HCT116 (cell line): ENCODE measurements at regions not wholly inside any gene's neighbourhood (a gene's known extent, or its start where the extent isn't known, plus 50 kb on each side); places are given as distances from the start of the nearest gene placed in this dataset.

Source experiments
- ATAC-seq: fragments of 200-7000 bp; cut with Tn5 transposase; 2 replicates; pipeline ENCODE4 v1.9.1; 2020; ENCODE audit warnings: mild to moderate bottlenecking, moderate library complexity
- BruUV-seq: library from RNA; stranded (reverse); fragments of 400-500 nt; replicated peaks from 2 replicates; lab custom pipeline; 2021; lab: Mats Ljungman, UMichigan
- CTCF ChIA-PET: fragments of 300-600 bp; sonication (Branson Sonifier 250); formaldehyde crosslinking; loops from one replicate; lab custom pipeline; 2021; ENCODE audit warnings: antibody characterized with exemption; lab: Charles Lee
- POLR2A ChIA-PET: fragments of 300-600, 350-600 bp; sonication (Branson Sonifier 250); formaldehyde crosslinking; loops from one replicate; lab custom pipeline; 2021; ENCODE audit warnings: antibody characterized with exemption; lab: Charles Lee
- RAD21 ChIA-PET, 2 experiments: fragments of 300-600 bp; sonication (Branson Sonifier 250); formaldehyde crosslinking; loops; one replicate each; lab custom pipeline; 2023; ENCODE audit warnings: low total read pairs in 2 of 2; ENCODE audit not compliant: uncharacterized antibody in 2 of 2, unreplicated experiment in 2 of 2, low non-redundant PET in 1 of 2; lab: Charles Lee
- DNase-seq: peaks from one replicate; pipeline ENCODE4 v3.0.0-alpha.2; 2010; ENCODE audit warnings: low read depth, low spot score
- H2AFZ ChIP-seq: fragments of 200-600 bp; shearing (Covaris generic), sonication (generic); 2 replicates; pipeline ENCODE4 v1.6.1; 2017; ENCODE audit warnings: low read depth, mixed run types, mixed read lengths, antibody characterized with exemption, low read length; ENCODE audit not compliant: poor library complexity, severe bottlenecking
- H3K27ac ChIP-seq: 2 replicates; pipeline ENCODE4 v1.5.1; 2012; ENCODE audit warnings: low read depth, low read length
- H3K27me3 ChIP-seq: fragments of 200-600 bp; sonication (generic); 2 replicates; pipeline ENCODE4 v1.6.1; 2016; ENCODE audit warnings: mixed run types, low read length, mixed read lengths; ENCODE audit not compliant: insufficient read depth
- H3K36me3 ChIP-seq, 2 experiments: fragments of 200-500 bp in 1 of 2; fragments of 200-600 bp in 1 of 2; sonication (Bioruptor generic) in 1 of 2; sonication (generic) in 1 of 2; 2 replicates each; pipeline versions ENCODE4 v1.5.1 to v1.6.1; 2014 to 2016; ENCODE audit warnings: low read length in 2 of 2, inconsistent platforms in 1 of 2, mixed read lengths in 1 of 2, mixed run types in 1 of 2; ENCODE audit not compliant: insufficient read depth in 2 of 2, control insufficient read depth in 1 of 2
- H3K4me1 ChIP-seq, 2 experiments: fragments of 200-600 bp in 1 of 2; sonication (generic) in 1 of 2; 2 replicates each; pipeline versions ENCODE4 v1.5.1 to v1.6.1; 2012 to 2017; ENCODE audit warnings: low read length in 2 of 2, inconsistent platforms in 1 of 2, mild to moderate bottlenecking in 1 of 2, mixed read lengths in 1 of 2, mixed run types in 1 of 2, moderate library complexity in 1 of 2; ENCODE audit not compliant: insufficient read depth in 2 of 2, control insufficient read depth in 1 of 2
- H3K4me2 ChIP-seq: fragments of 200-600 bp; sonication (generic); 2 replicates; pipeline ENCODE4 v1.6.1; 2017; ENCODE audit warnings: mixed run types, low read length, mixed read lengths
- H3K4me3 ChIP-seq, 2 experiments: fragments of 200-600 bp in 1 of 2; sonication (generic) in 1 of 2; replicated peaks in 1 of 2; 2 replicates each; pipeline ENCODE4 v1.5.1; 2011 to 2016; ENCODE audit warnings: low read length in 2 of 2, control low read depth in 1 of 2, low read depth in 1 of 2, mild to moderate bottlenecking in 1 of 2, mixed read lengths in 1 of 2, mixed run types in 1 of 2
- H3K79me2 ChIP-seq: fragments of 200-600 bp; sonication (generic); 2 replicates; pipeline ENCODE4 v1.6.1; 2017; ENCODE audit warnings: mild to moderate bottlenecking, mixed run types, low read length, moderate library complexity, mixed read lengths; ENCODE audit not compliant: insufficient read depth
- H3K9ac ChIP-seq: fragments of 200-600 bp; sonication (generic); 2 replicates; pipeline ENCODE4 v1.6.1; 2016; ENCODE audit warnings: low read length, mixed read lengths
- H3K9me2 ChIP-seq: fragments of 200-600 bp; sonication (generic), shearing (Covaris generic); 2 replicates; pipeline ENCODE4 v1.6.1; 2017; ENCODE audit warnings: mixed run types, mild to moderate bottlenecking, moderate library complexity; ENCODE audit not compliant: insufficient read depth
- H3K9me3 ChIP-seq, 2 experiments: fragments of 200-500 bp in 1 of 2; fragments of 200-600 bp in 1 of 2; sonication (Bioruptor generic) in 1 of 2; sonication (generic) in 1 of 2; 2 replicates each; pipeline ENCODE4 v1.6.1; 2014 to 2017; ENCODE audit warnings: low read length in 2 of 2, mixed read lengths in 2 of 2, inconsistent platforms in 1 of 2, low read depth in 1 of 2, mild to moderate bottlenecking in 1 of 2, mixed run types in 1 of 2, moderate library complexity in 1 of 2; ENCODE audit not compliant: control insufficient read depth in 1 of 2, insufficient read depth in 1 of 2
- H4K20me1 ChIP-seq: fragments of 200-600 bp; sonication (generic), shearing (Covaris generic); 2 replicates; pipeline ENCODE4 v1.6.1; 2017; ENCODE audit warnings: mixed run types, mild to moderate bottlenecking, moderate library complexity; ENCODE audit not compliant: insufficient read depth
- CBX3 ChIP-seq: IDR thresholded peaks from 2 replicates; pipeline ENCODE4 v1.6.1; 2012; ENCODE audit warnings: low read depth
- CTCF ChIP-seq, 3 experiments: fragments of 200-600 bp in 1 of 3; sonication (generic) in 1 of 3; IDR thresholded peaks in 2 of 3; conservative IDR thresholded peaks in 1 of 3; 2 replicates each; pipeline ENCODE4 v1.5.1; 2012 to 2017; ENCODE audit warnings: low read depth in 2 of 3, low read length in 2 of 3, antibody characterized with exemption in 1 of 3, borderline replicate concordance in 1 of 3, control low read depth in 1 of 3, mild to moderate bottlenecking in 1 of 3, mixed read lengths in 1 of 3, mixed run types in 1 of 3, moderate library complexity in 1 of 3; ENCODE audit not compliant: insufficient read depth in 1 of 3
- EGR1 ChIP-seq: IDR thresholded peaks from 2 replicates; pipeline ENCODE4 v1.6.1; 2012; ENCODE audit warnings: low read depth
- ELF1 ChIP-seq: IDR thresholded peaks from 2 replicates; pipeline ENCODE4 v1.6.1; 2012; ENCODE audit warnings: low read depth, borderline replicate concordance
- EZH2 ChIP-seq: fragments of 200-600 bp; sonication (generic); IDR thresholded peaks from 2 replicates; pipeline ENCODE4 v1.6.1; 2017; ENCODE audit warnings: antibody characterized with exemption, mixed run types
- EZH2phosphoT487 ChIP-seq: fragments of 200-600 bp; IDR thresholded peaks from 2 replicates; pipeline ENCODE4 v1.6.1; 2018; ENCODE audit warnings: antibody characterized with exemption, borderline replicate concordance
- FOSL1 ChIP-seq: IDR thresholded peaks from 2 replicates; pipeline ENCODE4 v1.6.1; 2012; ENCODE audit warnings: low read depth
- JUND ChIP-seq: IDR thresholded peaks from 2 replicates; pipeline ENCODE4 v1.6.1; 2012
- RAD21 ChIP-seq: IDR thresholded peaks from 2 replicates; pipeline ENCODE4 v1.6.1; 2012; ENCODE audit warnings: low read depth, mild to moderate bottlenecking
- REST ChIP-seq: IDR thresholded peaks from 2 replicates; pipeline ENCODE4 v1.6.1; 2012; ENCODE audit warnings: low read depth
- SIN3A ChIP-seq: IDR thresholded peaks from 2 replicates; pipeline ENCODE4 v1.6.1; 2012; ENCODE audit warnings: low read depth
- SRF ChIP-seq: IDR thresholded peaks from 2 replicates; pipeline ENCODE4 v1.6.1; 2012; ENCODE audit warnings: low read depth
- TCF7L2 ChIP-seq: IDR thresholded peaks from 2 replicates; pipeline ENCODE4 v1.7.0; 2011; ENCODE audit warnings: borderline replicate concordance, inconsistent platforms; ENCODE audit not compliant: insufficient read depth, insufficient read length; ENCODE audit errors: extremely low read depth
- ZBTB33 ChIP-seq: IDR thresholded peaks from 2 replicates; pipeline ENCODE4 v1.6.1; 2011; ENCODE audit warnings: mild to moderate bottlenecking, low read length, moderate library complexity; ENCODE audit not compliant: insufficient replicate concordance; ENCODE audit errors: extremely low read depth
- ZNF274 ChIP-seq: fragments of 200-500 bp; sonication (Bioruptor generic); IDR thresholded peaks from 2 replicates; pipeline ENCODE4 v1.6.1; 2014; ENCODE audit warnings: mild to moderate bottlenecking, low read depth, low read length, inconsistent platforms
- intact Hi-C: fragments of 100-400 bp; cut with micrococcal nuclease; formaldehyde crosslinking; loops from 2 replicates; pipeline ENCODE4 v1.10.0; 2022

GRCh38 chr3:167883452-167883851, 147.9 kb downstream of the SERPINI1 start:
- RAD21 ChIA-PET = no interaction called here
- TF ChIP-seq REST (no peak), CBX3 (no peak), EGR1 (no peak), ZNF274 (no peak), CTCF (IDR thresholded peaks at IDR 0.05 in 2 of 3, conservative IDR thresholded peaks at IDR 0.05 in 1 of 3; ENCODE audit: borderline replicate concordance in 1 of 3, insufficient read depth in 1 of 3, low read depth in 2 of 3, low read length in 2 of 3) (no peak), JUND (no peak), ELF1 (no peak), ZBTB33 (no peak), SIN3A (no peak), RAD21 (no peak), FOSL1 (no peak), EZH2 (no peak), TCF7L2 (no peak), SRF (no peak), EZH2phosphoT487 (no peak)
- TF ChIP-seq, all 23 proteins: peak for 0
- ChIA-PET POLR2A (no interaction called here), CTCF (interaction anchor here (0.8 to 1.0 kb wide), 2 partner anchors 11 to 503 kb away, joined by 3 to 5 read pairs; partner anchors contain the start of gene ZBBX)
- H3K79me2 ChIP-seq = no peaks in the 10 kb centered on the region
- no peak overlapping the region for H3K9ac ChIP-seq
- H3K36me3 ChIP-seq = no peaks in the 10 kb centered on the region
- ATAC-seq (no peak), DNase-seq (no peak)
- H3K9me2 ChIP-seq = no peaks in the 10 kb centered on the region
- no peak overlapping the region for H3K4me3 ChIP-seq
- no peaks in the 10 kb centered on the region for H3K4me1 ChIP-seq
- H3K27me3 ChIP-seq = no peaks in the 10 kb centered on the region
- H2AFZ ChIP-seq = no peak overlapping the region
- no peaks in the 10 kb centered on the region for H4K20me1 ChIP-seq
- no TSS peak for BruUV-seq
- H3K9me3 ChIP-seq = no peaks in the 10 kb centered on the region
- intact Hi-C loops = loop anchor here (2.0 to 10.0 kb wide), 4 partner anchors 46 to 501 kb away; partner anchors contain the start of gene ZBBX
- H3K4me2 ChIP-seq = no peak overlapping the region
- H3K27ac ChIP-seq = no peak overlapping the region
